Endothelial cell of umbilical vein (primary cell): ENCODE measurements at regions not wholly inside any gene's neighbourhood (a gene's known extent, or its start where the extent isn't known, plus 50 kb on each side); places are given as distances from the start of the nearest gene placed in this dataset.
A peak's percentile ranks its signal among the peaks of the same experiment; 100 is the strongest.

Source experiments
- POLR2AphosphoS5 ChIP-seq: IDR thresholded peaks from 2 replicates; pipeline ENCODE4 v1.6.1; 2012; ENCODE audit warnings: low read depth, mild to moderate bottlenecking, control low read depth, low read length, moderate library complexity; ENCODE audit not compliant: insufficient read depth
- TF ChIP-seq, protein P1 (sequence below), 2 donors: IDR thresholded peaks; 1 replicate in 1 of 2; 2 replicates in 1 of 2; pipeline ENCODE4 v1.5.1; 2011; ENCODE audit warnings: low read length in 2 of 2, mild to moderate bottlenecking in 2 of 2, moderate library complexity in 2 of 2, control low read depth in 1 of 2, inconsistent platforms in 1 of 2, low read depth in 1 of 2; ENCODE audit not compliant: insufficient read depth in 1 of 2; ENCODE audit errors: extremely low read depth in 1 of 2

DNA sequence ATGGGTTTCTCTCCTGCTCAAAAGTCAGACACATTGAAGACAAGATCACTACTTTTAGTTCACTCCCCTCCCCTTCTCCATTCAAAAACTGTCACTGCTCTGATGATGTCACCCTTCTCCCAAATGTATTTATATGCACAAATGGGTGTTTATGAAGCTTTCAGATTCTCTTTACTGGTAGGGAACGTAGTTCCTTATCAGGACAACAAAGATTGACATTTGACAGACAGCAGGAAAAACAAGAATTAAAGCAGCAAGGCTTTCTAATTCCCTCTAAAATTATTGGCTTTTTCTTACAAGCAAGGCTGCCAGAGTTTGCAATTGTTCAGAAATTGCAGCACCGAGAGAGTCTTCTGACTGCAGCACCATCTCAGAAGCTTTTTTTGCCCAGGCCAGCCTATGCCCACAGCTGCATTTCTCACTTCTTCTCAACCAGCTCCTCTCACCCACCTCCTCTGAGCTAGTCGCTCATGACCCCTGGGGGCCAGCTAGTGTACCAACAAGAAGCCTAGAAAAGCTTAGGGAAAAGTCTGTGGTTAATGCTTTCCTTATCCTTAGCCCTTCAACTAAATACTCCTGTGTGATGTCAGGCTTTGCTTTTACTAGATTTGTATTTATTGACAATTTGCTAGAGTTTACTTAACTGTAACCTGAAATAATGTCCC is 265.1 kb downstream of the HTR7 start:
- TF ChIP-seq, protein P1, sequence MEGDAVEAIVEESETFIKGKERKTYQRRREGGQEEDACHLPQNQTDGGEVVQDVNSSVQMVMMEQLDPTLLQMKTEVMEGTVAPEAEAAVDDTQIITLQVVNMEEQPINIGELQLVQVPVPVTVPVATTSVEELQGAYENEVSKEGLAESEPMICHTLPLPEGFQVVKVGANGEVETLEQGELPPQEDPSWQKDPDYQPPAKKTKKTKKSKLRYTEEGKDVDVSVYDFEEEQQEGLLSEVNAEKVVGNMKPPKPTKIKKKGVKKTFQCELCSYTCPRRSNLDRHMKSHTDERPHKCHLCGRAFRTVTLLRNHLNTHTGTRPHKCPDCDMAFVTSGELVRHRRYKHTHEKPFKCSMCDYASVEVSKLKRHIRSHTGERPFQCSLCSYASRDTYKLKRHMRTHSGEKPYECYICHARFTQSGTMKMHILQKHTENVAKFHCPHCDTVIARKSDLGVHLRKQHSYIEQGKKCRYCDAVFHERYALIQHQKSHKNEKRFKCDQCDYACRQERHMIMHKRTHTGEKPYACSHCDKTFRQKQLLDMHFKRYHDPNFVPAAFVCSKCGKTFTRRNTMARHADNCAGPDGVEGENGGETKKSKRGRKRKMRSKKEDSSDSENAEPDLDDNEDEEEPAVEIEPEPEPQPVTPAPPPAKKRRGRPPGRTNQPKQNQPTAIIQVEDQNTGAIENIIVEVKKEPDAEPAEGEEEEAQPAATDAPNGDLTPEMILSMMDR (IDR thresholded peaks at IDR 0.05; ENCODE audit: extremely low read depth in 1 of 2, insufficient read depth in 1 of 2, low read depth in 1 of 2, low read length in 2 of 2): peak; percentile 61 to 72
- no peak for TF ChIP-seq POLR2AphosphoS5
